ENCODE measurements at regions not wholly inside any gene's neighbourhood (a gene's known extent, or its start where the extent isn't known, plus 50 kb on each side); places are given as distances from the start of the nearest gene placed in this dataset.

DNA sequence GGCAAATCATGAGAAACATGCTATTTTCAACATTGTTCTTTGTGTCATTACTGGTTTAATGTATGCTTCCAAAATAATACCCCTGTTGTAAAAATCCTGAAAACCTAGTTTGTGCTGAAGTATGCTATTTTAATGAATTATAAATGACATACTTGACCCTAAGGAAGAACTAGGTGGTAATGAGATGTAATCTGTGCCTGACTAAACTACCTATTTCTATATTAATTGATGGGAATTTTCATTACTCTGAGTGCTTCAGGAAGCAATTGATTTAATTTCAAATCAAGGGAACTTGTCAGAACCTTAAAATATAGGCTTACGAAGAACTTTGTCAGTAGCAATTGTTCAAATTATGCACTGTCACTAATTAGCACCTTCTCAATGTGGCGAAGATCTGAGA is 1005.6 kb upstream of the SLC10A2 start:
- no peak for TF ChIP-seq BHLHE40 (IDR thresholded peaks at IDR 0.05; ENCODE audit: low read depth, low read length)
- TF ChIP-seq, protein P1, sequence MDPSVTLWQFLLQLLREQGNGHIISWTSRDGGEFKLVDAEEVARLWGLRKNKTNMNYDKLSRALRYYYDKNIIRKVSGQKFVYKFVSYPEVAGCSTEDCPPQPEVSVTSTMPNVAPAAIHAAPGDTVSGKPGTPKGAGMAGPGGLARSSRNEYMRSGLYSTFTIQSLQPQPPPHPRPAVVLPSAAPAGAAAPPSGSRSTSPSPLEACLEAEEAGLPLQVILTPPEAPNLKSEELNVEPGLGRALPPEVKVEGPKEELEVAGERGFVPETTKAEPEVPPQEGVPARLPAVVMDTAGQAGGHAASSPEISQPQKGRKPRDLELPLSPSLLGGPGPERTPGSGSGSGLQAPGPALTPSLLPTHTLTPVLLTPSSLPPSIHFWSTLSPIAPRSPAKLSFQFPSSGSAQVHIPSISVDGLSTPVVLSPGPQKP (IDR thresholded peaks at IDR 0.05; ENCODE audit: borderline replicate concordance, low read depth, low read length) = no peak
- no peak for TF ChIP-seq RAD21 (IDR thresholded peaks at IDR 0.05; ENCODE audit: low read length)
- no peak for TF ChIP-seq SMC3 (IDR thresholded peaks at IDR 0.05; ENCODE audit: low read depth, low read length)
- TF ChIP-seq MXI1 (IDR thresholded peaks at IDR 0.05; ENCODE audit: borderline replicate concordance, low read depth, low read length) = no peak
- TF ChIP-seq FOS (IDR thresholded peaks at IDR 0.05; ENCODE audit: low read depth, low read length) = no peak
- TF ChIP-seq NFE2L2 (IDR thresholded peaks at IDR 0.05; ENCODE audit: low read depth, low read length) = no peak
- no peak for TF ChIP-seq MAFK (IDR thresholded peaks at IDR 0.05; ENCODE audit: low read depth, low read length)
- TF ChIP-seq, protein P2, sequence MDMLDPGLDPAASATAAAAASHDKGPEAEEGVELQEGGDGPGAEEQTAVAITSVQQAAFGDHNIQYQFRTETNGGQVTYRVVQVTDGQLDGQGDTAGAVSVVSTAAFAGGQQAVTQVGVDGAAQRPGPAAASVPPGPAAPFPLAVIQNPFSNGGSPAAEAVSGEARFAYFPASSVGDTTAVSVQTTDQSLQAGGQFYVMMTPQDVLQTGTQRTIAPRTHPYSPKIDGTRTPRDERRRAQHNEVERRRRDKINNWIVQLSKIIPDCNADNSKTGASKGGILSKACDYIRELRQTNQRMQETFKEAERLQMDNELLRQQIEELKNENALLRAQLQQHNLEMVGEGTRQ (IDR thresholded peaks at IDR 0.05; ENCODE audit: low read depth, low read length) = no peak
- no peak for TF ChIP-seq CHD1 (IDR thresholded peaks at IDR 0.05; ENCODE audit: low read depth, low read length)
- TF ChIP-seq POLR2A (IDR thresholded peaks at IDR 0.05; ENCODE audit: low read depth, low read length) = no peak
- TF ChIP-seq CEBPB (IDR thresholded peaks at IDR 0.05; ENCODE audit: low read depth, low read length) = no peak
- TF ChIP-seq, protein P3, sequence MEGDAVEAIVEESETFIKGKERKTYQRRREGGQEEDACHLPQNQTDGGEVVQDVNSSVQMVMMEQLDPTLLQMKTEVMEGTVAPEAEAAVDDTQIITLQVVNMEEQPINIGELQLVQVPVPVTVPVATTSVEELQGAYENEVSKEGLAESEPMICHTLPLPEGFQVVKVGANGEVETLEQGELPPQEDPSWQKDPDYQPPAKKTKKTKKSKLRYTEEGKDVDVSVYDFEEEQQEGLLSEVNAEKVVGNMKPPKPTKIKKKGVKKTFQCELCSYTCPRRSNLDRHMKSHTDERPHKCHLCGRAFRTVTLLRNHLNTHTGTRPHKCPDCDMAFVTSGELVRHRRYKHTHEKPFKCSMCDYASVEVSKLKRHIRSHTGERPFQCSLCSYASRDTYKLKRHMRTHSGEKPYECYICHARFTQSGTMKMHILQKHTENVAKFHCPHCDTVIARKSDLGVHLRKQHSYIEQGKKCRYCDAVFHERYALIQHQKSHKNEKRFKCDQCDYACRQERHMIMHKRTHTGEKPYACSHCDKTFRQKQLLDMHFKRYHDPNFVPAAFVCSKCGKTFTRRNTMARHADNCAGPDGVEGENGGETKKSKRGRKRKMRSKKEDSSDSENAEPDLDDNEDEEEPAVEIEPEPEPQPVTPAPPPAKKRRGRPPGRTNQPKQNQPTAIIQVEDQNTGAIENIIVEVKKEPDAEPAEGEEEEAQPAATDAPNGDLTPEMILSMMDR (conservative IDR thresholded peaks at IDR 0.05; ENCODE audit: low read depth, low read length) = no peak
- TF ChIP-seq MAZ (IDR thresholded peaks at IDR 0.05; ENCODE audit: borderline replicate concordance, low read depth, low read length) = no peak
- TF ChIP-seq RCOR1 (IDR thresholded peaks at IDR 0.05; ENCODE audit: insufficient replicate concordance, low read length) = no peak

More for the DNA sequence above, 1005.6 kb upstream of the SLC10A2 start:
- no peak overlapping the region for H2AK9ac ChIP-seq (replicated peaks; ENCODE audit: low read depth, low read length, poor library complexity)
- intact Hi-C loops (cut with micrococcal nuclease) (no loop called here), in situ Hi-C loops (cut with MboI; ENCODE audit: low sequenced_read_pairs) (no loop called here), dilution Hi-C loops (cut with HindIII; ENCODE audit: low sequenced_read_pairs, unreplicated experiment) (no loop called here)
- no peak overlapping the region for H3K27ac ChIP-seq (ENCODE audit: insufficient read depth, low read length)
- H3K4me2 ChIP-seq (ENCODE audit: low read depth, low read length) = no peak overlapping the region
- no peak overlapping the region for H3K4ac ChIP-seq (ENCODE audit: low read depth, low read length)
- no peak overlapping the region for H4K8ac ChIP-seq (ENCODE audit: low read depth in 2 of 2, low read length in 2 of 2)
- H3K27me3 ChIP-seq (ENCODE audit: control insufficient read depth, insufficient read depth, low read length) = no peaks in the 10 kb centered on the region
- POLR2A ChIA-PET (ENCODE audit: unreplicated experiment) = no interaction called here
- no peaks in the 10 kb centered on the region for H3K4me1 ChIP-seq (ENCODE audit: control insufficient read depth, insufficient read depth, low read length)
- 0 out of 2 replicates have a peak, but pooled peaks cover 2% of the 10 kb centered on the region for H3K9me3 ChIP-seq (ENCODE audit: control insufficient read depth, insufficient read depth, low read length)
- DNase-seq (no peak), ATAC-seq (ENCODE audit: low read depth) (no peak)
- no peaks in the 10 kb centered on the region for H4K20me1 ChIP-seq (ENCODE audit: insufficient read depth, low read length)
- CTCF ChIA-PET = no interaction called here
- no peak overlapping the region for H3K9ac ChIP-seq (ENCODE audit: low read depth, low read length)
- H2BK5ac ChIP-seq (ENCODE audit: low read depth, low read length, poor library complexity, severe bottlenecking) = no peak overlapping the region
- H2AFZ ChIP-seq (replicated peaks; ENCODE audit: low read length, poor library complexity) = no peak overlapping the region
- H2AK5ac ChIP-seq (ENCODE audit: low read depth, low read length) = no peak overlapping the region
- H2BK120ac ChIP-seq (ENCODE audit: low read depth, low read length) = no peak overlapping the region
- no peak overlapping the region for H2BK20ac ChIP-seq (ENCODE audit: low read depth, low read length)
- no peak overlapping the region for H4K91ac ChIP-seq (ENCODE audit: insufficient read depth, low read depth, low read length)
- no peak overlapping the region for H4K5ac ChIP-seq (ENCODE audit: low read depth, low read length)
- no peak overlapping the region for H3K4me3 ChIP-seq (ENCODE audit: insufficient read depth, low read depth, low read length)
- H3K36me3 ChIP-seq (ENCODE audit: control insufficient read depth, insufficient read depth, low read length) = no peaks in the 10 kb centered on the region
- H3K56ac ChIP-seq (ENCODE audit: extremely low read depth, insufficient read depth, low read length) = no peak overlapping the region
- WGBS, 2 experiments (ENCODE audit: extremely low coverage in 2 of 2, insufficient read length in 1 of 2) = no CpG with 5 or more reads among the region's 2 CpGs
- no peak overlapping the region for H3K23ac ChIP-seq (ENCODE audit: low read depth, low read length)
- no peak overlapping the region for H3K14ac ChIP-seq (replicated peaks; ENCODE audit: low read depth, low read length)
- no peaks in the 10 kb centered on the region for H3K9me1 ChIP-seq (ENCODE audit: insufficient read depth, low read length)
- no TSS peak for BruUV-seq (replicated peaks)
- H2BK15ac ChIP-seq (ENCODE audit: low read depth, low read length) = no peak overlapping the region
- H3K18ac ChIP-seq (ENCODE audit: low read depth, low read length) = no peak overlapping the region
- no peaks in the 10 kb centered on the region for H3K79me1 ChIP-seq (ENCODE audit: low read depth in 1 of 2, low read length in 2 of 2)

All from IMR-90 (cell line).